Endothelial cell (in vitro differentiated cells): ENCODE measurements at regions not wholly inside any gene's neighbourhood (a gene's known extent, or its start where the extent isn't known, plus 50 kb on each side); places are given as distances from the start of the nearest gene placed in this dataset.

ENCODE experiments used
- DNase-seq: peaks from one replicate; pipeline ENCODE4 v3.0.0; 2021; ENCODE audit warnings: low spot score
- H3K27ac Mint-ChIP-seq: one replicate; pipeline ENCODE4 v1.8.0; 2021; ENCODE audit warnings: mixed read lengths, inconsistent platforms; ENCODE audit not compliant: unreplicated experiment
- H3K27me3 Mint-ChIP-seq: one replicate; pipeline ENCODE4 v1.8.0; 2021; ENCODE audit warnings: mild to moderate bottlenecking, moderate library complexity, mixed read lengths, inconsistent platforms; ENCODE audit not compliant: unreplicated experiment
- H3K36me3 Mint-ChIP-seq: one replicate; pipeline ENCODE4 v1.8.0; 2021; ENCODE audit warnings: mild to moderate bottlenecking, low read depth, mixed read lengths, inconsistent platforms; ENCODE audit not compliant: unreplicated experiment
- H3K4me1 Mint-ChIP-seq: one replicate; pipeline ENCODE4 v1.8.0; 2021; ENCODE audit warnings: mild to moderate bottlenecking, mixed read lengths, inconsistent platforms; ENCODE audit not compliant: unreplicated experiment
- H3K4me3 Mint-ChIP-seq: one replicate; pipeline ENCODE4 v1.8.0; 2021; ENCODE audit warnings: mild to moderate bottlenecking, mixed read lengths, inconsistent platforms; ENCODE audit not compliant: unreplicated experiment
- H3K9me3 Mint-ChIP-seq: one replicate; pipeline ENCODE4 v1.8.0; 2021; ENCODE audit warnings: mixed read lengths, inconsistent platforms; ENCODE audit not compliant: unreplicated experiment
- TF ChIP-seq, protein P1 (sequence below): fragments of 200-600 bp; sonication (generic); IDR thresholded peaks from one replicate; pipeline ENCODE4 v1.5.0; 2021; ENCODE audit warnings: antibody characterized with exemption; ENCODE audit not compliant: unreplicated experiment

- peak; percentile 85 for DNase-seq
- H3K27me3 Mint-ChIP-seq, result peaks cover 9% of the 10 kb centered on the region
- no peaks in the 10 kb centered on the region for H3K4me1 Mint-ChIP-seq
- H3K9me3 Mint-ChIP-seq, result no peaks in the 10 kb centered on the region
- TF ChIP-seq, protein P1, sequence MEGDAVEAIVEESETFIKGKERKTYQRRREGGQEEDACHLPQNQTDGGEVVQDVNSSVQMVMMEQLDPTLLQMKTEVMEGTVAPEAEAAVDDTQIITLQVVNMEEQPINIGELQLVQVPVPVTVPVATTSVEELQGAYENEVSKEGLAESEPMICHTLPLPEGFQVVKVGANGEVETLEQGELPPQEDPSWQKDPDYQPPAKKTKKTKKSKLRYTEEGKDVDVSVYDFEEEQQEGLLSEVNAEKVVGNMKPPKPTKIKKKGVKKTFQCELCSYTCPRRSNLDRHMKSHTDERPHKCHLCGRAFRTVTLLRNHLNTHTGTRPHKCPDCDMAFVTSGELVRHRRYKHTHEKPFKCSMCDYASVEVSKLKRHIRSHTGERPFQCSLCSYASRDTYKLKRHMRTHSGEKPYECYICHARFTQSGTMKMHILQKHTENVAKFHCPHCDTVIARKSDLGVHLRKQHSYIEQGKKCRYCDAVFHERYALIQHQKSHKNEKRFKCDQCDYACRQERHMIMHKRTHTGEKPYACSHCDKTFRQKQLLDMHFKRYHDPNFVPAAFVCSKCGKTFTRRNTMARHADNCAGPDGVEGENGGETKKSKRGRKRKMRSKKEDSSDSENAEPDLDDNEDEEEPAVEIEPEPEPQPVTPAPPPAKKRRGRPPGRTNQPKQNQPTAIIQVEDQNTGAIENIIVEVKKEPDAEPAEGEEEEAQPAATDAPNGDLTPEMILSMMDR, result peak; percentile 92
- no peaks in the 10 kb centered on the region for H3K36me3 Mint-ChIP-seq
- H3K4me3 Mint-ChIP-seq, result no peak overlapping the region
- H3K27ac Mint-ChIP-seq, result no peak overlapping the region
Measured at GRCh38 chr10:104580774-104581675, 60.1 kb upstream of the SORCS3 start.

GRCh38 chr10:104581884-104582601, 59.0 kb upstream of the SORCS3 start:
- DNase-seq, result no peak
- Mint-ChIP-seq H3K4me1 (no peaks in the 10 kb centered on the region), H3K27me3 (peaks cover 9% of the 10 kb centered on the region), H3K9me3 (no peaks in the 10 kb centered on the region), H3K36me3 (no peaks in the 10 kb centered on the region), H3K4me3 (no peak overlapping the region), H3K27ac (no peak overlapping the region)
- TF ChIP-seq, protein P1, result no peak

DNA sequence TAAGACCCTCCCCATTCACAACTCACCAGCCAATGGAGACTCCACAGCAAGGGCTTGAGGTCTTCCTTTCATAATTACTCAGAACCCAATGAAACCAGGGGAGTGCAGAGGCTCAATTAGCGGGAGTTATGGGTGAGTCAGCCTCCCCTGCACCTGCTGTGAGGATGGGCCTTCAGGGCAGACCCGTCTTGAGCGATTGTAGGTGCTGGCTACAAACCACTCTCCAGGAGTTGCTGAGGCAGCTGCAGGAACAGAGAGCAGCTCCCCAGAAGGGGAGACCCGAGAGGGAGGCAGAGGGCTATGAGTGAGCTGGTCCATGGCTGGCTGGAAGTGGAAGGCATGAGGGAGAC, 58.5 kb upstream of the SORCS3 start:
- Mint-ChIP-seq H3K4me3 (no peak overlapping the region), H3K9me3 (no peaks in the 10 kb centered on the region), H3K4me1 (no peaks in the 10 kb centered on the region), H3K27me3 (peaks cover 9% of the 10 kb centered on the region), H3K36me3 (no peaks in the 10 kb centered on the region), H3K27ac (no peak overlapping the region)
- DNase-seq, result no peak
- TF ChIP-seq, protein P1, result no peak

DNA sequence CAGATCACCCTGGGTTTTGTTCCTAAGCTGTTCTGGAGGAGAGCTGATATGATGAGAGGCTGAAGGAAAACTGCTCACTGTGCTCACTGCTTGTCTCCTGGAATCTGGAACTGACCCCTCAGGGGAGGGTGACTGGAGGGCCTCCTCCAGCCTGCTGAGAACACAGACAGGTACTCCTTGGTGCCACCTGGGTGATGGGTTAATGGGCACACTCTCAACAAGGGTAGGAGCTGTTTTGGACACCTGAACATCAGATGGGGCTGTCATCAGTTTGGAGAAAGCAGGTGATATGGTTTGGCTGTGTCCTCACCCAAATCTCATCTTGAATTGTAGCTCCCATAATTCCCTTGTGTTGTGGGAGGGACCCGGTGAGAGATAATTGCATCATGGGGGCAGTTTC, 58.1 kb upstream of the SORCS3 start:
- no peak for DNase-seq
- Mint-ChIP-seq H3K27me3 (peaks cover 9% of the 10 kb centered on the region), H3K27ac (no peak overlapping the region), H3K4me1 (no peaks in the 10 kb centered on the region), H3K4me3 (no peak overlapping the region), H3K36me3 (no peaks in the 10 kb centered on the region), H3K9me3 (no peaks in the 10 kb centered on the region)
- TF ChIP-seq, protein P1, result no peak

DNA sequence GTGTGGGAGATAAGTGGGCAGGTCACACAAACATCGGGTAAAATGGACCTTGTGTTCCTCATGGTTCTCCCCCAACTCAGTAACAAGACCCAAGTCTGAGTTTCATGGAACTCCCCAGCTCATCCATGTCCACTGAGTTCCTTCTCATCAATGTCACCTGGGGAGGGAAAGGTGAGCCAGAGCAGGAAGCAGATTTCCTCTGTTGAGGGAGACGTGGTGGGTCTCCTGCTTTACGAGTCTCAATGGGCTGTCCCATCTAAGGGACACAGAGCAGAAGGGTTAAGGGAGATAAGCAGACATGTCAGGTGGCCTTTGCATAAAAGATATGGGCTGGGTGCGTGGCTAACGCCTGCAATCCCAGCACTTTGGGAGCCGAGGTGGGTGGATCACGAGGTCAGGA, 56.5 kb upstream of the SORCS3 start:
- H3K9me3 Mint-ChIP-seq, result no peaks in the 10 kb centered on the region
- no peaks in the 10 kb centered on the region for H3K4me1 Mint-ChIP-seq
- no peak overlapping the region for H3K27ac Mint-ChIP-seq
- no peak overlapping the region for H3K4me3 Mint-ChIP-seq
- DNase-seq, result no peak
- no peaks in the 10 kb centered on the region for H3K36me3 Mint-ChIP-seq
- TF ChIP-seq, protein P1, result no peak
- peaks cover 9% of the 10 kb centered on the region for H3K27me3 Mint-ChIP-seq
